ENCODE measurements at regions not wholly inside any gene's neighbourhood (a gene's known extent, or its start where the extent isn't known, plus 50 kb on each side); places are given as distances from the start of the nearest gene placed in this dataset.

DNA sequence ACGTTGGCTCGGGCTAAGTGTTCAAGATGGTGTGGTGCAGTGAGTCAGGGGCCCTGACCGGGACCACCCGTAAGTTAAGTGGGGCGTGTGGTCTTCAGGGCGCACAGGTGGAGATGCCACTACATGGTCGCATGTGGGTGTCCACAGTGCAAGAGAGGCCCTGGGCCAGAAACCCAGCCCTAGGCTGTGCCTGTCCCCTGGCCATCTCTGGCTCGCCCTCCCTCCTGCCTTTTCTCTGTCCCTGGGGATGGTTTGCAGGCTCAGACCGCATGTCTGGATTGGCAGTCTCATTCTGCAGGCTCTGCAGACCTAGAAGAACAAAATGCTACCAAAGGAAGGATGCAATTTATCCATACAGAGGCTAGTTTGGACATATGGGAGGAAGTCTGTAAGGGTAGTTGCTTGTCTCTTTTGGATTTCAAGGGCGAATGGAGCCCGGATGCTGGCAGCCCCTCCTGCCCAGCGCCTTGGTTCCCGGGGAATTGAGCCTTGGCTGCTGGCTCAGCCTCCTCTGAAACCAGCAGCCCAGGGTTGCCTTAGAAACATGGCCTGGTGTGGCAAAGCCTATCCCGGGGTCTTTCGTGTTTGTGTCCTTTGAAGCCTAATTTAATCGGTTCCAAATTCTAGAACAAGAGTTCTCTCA lies 417.5 kb upstream of the HS6ST1 start:
- no peak for TF ChIP-seq XRCC5 (IDR thresholded peaks at IDR 0.05; ENCODE audit: low read depth, low read length)
- TF ChIP-seq, protein P1, sequence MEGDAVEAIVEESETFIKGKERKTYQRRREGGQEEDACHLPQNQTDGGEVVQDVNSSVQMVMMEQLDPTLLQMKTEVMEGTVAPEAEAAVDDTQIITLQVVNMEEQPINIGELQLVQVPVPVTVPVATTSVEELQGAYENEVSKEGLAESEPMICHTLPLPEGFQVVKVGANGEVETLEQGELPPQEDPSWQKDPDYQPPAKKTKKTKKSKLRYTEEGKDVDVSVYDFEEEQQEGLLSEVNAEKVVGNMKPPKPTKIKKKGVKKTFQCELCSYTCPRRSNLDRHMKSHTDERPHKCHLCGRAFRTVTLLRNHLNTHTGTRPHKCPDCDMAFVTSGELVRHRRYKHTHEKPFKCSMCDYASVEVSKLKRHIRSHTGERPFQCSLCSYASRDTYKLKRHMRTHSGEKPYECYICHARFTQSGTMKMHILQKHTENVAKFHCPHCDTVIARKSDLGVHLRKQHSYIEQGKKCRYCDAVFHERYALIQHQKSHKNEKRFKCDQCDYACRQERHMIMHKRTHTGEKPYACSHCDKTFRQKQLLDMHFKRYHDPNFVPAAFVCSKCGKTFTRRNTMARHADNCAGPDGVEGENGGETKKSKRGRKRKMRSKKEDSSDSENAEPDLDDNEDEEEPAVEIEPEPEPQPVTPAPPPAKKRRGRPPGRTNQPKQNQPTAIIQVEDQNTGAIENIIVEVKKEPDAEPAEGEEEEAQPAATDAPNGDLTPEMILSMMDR (IDR thresholded peaks at IDR 0.05 in 2 of 3, conservative IDR thresholded peaks at IDR 0.05 in 1 of 3; ENCODE audit: insufficient read depth in 2 of 3, low read depth in 1 of 3, low read length in 3 of 3) = no peak
- TF ChIP-seq, protein P2, sequence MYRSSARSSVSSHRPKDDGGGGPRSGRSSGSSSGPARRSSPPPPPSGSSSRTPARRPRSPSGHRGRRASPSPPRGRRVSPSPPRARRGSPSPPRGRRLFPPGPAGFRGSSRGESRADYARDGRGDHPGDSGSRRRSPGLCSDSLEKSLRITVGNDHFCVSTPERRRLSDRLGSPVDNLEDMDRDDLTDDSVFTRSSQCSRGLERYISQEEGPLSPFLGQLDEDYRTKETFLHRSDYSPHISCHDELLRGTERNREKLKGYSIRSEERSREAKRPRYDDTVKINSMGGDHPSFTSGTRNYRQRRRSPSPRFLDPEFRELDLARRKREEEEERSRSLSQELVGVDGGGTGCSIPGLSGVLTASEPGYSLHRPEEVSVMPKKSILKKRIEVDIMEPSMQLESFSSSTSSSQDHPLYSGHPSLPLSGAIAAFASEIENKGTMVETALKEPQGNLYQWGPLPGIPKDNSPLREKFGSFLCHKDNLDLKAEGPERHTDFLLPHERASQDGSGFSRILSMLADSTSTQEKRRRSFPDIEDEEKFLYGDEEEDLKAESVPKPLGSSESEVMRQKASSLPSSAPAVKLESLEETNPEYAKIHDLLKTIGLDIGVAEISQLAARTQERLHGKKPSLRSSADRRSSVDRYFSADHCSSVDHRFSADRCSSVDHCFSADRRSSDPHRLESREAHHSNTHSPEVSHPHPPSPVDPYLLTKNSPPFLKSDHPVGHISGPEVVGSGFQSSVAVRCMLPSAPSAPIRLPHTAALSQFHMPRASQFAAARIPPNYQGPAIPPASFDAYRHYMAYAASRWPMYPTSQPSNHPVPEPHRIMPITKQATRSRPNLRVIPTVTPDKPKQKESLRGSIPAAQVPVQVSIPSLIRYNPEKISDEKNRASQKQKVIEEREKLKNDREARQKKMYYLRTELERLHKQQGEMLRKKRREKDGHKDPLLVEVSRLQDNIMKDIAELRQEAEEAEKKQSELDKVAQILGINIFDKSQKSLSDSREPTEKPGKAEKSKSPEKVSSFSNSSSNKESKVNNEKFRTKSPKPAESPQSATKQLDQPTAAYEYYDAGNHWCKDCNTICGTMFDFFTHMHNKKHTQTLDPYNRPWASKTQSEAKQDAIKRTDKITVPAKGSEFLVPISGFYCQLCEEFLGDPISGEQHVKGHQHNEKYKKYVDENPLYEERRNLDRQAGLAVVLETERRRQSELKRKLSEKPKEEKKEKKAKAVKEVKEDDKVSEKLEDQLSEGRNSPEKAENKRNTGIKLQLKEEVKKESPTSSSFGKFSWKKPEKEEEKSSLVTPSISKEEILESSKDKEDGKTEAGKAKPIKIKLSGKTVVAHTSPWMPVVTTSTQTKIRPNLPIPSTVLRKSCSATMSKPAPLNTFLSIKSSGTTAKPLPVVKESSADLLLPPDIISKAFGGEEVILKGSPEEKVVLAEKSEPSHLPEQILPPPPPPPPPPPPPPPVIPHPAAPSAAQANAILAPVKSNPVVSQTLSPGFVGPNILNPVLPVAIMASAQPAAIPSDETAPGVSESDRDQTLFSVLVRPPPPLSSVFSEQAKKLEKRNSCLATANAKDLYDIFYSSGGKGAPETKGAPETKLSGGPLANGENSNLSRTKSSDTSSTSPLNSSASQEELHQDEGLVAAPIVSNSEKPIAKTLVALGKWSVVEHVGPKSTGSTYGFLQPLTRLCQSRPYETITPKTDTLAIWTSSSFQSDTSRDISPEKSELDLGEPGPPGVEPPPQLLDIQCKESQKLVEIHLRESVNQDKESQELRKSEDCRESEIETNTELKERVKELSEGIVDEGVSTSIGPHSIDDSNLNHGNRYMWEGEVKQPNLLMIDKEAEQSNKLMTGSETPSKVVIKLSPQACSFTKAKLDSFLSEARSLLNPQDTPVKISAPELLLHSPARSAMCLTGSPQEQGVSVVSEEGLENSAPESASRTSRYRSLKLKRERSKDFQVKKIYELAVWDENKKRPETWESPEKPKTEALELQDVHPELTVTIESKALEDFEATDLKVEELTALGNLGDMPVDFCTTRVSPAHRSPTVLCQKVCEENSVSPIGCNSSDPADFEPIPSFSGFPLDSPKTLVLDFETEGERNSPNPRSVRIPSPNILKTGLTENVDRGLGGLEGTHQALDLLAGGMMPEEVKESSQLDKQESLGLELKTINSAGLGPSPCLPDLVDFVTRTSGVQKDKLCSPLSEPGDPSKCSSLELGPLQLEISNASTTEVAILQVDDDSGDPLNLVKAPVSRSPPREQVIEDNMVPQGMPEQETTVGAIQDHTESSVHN (IDR thresholded peaks at IDR 0.05; ENCODE audit: borderline replicate concordance in 1 of 2, low read depth in 1 of 2) = no peak
- TF ChIP-seq, protein P3, sequence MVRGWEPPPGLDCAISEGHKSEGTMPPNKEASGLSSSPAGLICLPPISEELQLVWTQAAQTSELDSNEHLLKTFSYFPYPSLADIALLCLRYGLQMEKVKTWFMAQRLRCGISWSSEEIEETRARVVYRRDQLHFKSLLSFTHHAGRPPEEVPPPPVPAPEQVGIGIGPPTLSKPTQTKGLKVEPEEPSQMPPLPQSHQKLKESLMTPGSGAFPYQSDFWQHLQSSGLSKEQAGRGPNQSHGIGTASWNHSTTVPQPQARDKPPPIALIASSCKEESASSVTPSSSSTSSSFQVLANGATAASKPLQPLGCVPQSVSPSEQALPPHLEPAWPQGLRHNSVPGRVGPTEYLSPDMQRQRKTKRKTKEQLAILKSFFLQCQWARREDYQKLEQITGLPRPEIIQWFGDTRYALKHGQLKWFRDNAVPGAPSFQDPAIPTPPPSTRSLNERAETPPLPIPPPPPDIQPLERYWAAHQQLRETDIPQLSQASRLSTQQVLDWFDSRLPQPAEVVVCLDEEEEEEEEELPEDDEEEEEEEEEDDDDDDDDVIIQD (CRISPR knock-in tag; IDR thresholded peaks at IDR 0.05) = no peak
- no peak for TF ChIP-seq KLF10 (CRISPR knock-in tag; IDR thresholded peaks at IDR 0.05)
- TF ChIP-seq, protein P4, sequence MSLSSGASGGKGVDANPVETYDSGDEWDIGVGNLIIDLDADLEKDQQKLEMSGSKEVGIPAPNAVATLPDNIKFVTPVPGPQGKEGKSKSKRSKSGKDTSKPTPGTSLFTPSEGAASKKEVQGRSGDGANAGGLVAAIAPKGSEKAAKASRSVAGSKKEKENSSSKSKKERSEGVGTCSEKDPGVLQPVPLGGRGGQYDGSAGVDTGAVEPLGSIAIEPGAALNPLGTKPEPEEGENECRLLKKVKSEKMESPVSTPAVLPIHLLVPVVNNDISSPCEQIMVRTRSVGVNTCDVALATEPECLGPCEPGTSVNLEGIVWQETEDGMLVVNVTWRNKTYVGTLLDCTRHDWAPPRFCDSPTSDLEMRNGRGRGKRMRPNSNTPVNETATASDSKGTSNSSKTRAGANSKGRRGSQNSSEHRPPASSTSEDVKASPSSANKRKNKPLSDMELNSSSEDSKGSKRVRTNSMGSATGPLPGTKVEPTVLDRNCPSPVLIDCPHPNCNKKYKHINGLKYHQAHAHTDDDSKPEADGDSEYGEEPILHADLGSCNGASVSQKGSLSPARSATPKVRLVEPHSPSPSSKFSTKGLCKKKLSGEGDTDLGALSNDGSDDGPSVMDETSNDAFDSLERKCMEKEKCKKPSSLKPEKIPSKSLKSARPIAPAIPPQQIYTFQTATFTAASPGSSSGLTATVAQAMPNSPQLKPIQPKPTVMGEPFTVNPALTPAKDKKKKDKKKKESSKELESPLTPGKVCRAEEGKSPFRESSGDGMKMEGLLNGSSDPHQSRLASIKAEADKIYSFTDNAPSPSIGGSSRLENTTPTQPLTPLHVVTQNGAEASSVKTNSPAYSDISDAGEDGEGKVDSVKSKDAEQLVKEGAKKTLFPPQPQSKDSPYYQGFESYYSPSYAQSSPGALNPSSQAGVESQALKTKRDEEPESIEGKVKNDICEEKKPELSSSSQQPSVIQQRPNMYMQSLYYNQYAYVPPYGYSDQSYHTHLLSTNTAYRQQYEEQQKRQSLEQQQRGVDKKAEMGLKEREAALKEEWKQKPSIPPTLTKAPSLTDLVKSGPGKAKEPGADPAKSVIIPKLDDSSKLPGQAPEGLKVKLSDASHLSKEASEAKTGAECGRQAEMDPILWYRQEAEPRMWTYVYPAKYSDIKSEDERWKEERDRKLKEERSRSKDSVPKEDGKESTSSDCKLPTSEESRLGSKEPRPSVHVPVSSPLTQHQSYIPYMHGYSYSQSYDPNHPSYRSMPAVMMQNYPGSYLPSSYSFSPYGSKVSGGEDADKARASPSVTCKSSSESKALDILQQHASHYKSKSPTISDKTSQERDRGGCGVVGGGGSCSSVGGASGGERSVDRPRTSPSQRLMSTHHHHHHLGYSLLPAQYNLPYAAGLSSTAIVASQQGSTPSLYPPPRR (CRISPR knock-in tag; IDR thresholded peaks at IDR 0.05; ENCODE audit: borderline replicate concordance) = no peak
- no peak for TF ChIP-seq ETS2 (tag; IDR thresholded peaks at IDR 0.05; ENCODE audit: borderline replicate concordance, poor library complexity, severe bottlenecking)
- no peak for TF ChIP-seq BRF1 (IDR thresholded peaks at IDR 0.05; ENCODE audit: borderline replicate concordance, extremely low read depth, insufficient read length)
- TF ChIP-seq MAFF (IDR thresholded peaks at IDR 0.05; ENCODE audit: low read length) = no peak
- TF ChIP-seq NFE2 (IDR thresholded peaks at IDR 0.05; ENCODE audit: low read depth) = no peak
